Posterior vena cava (tissue), 2 donors: ENCODE measurements at regions not wholly inside any gene's neighbourhood (a gene's known extent, or its start where the extent isn't known, plus 50 kb on each side); places are given as distances from the start of the nearest gene placed in this dataset.
"Not testable (repeated sequence)": the region's sequence is repeated elsewhere in the genome, so short reads cannot be mapped to it uniquely, and the experiment has no call there.

Experiments used
- DNase-seq: peaks from one replicate; pipeline ENCODE4 v3.0.0-alpha.2; 2020; ENCODE audit warnings: low spot score
- intact Hi-C, 2 donors: fragments of 100-400 bp; cut with DNase I; formaldehyde crosslinking; loops; one replicate each; pipeline versions ENCODE4 v1.14.1 to v1.14.2; 2022 to 2023
- donor health status: DM: yes; HTN: yes; CAD: no.
- donor health status: DM: yes; HTN: yes; CAD: no.

GRCh38 chr1:171397851-171398469 lies 84.0 kb downstream of the FMO4 start:
- intact Hi-C loops: no loop called here
- DNase-seq: no peak

- DNase-seq: no peak
Observed at GRCh38 chr1:171403393-171403792, 81.9 kb upstream of the PRRC2C start.

GRCh38 chr1:171405391-171405714 lies 80.0 kb upstream of the PRRC2C start:
- intact Hi-C loops: no loop called here
- DNase-seq: no peak

More at GRCh38 chr1:171403393-171403792, 81.9 kb upstream of the PRRC2C start:
- intact Hi-C loops: no loop called here

- intact Hi-C loops, DNase-seq: not testable (repeated sequence)
Observed at GRCh38 chr1:171413557-171413956, 71.8 kb upstream of the PRRC2C start.

GRCh38 chr1:171418546-171418945 lies 66.8 kb upstream of the PRRC2C start:
- DNase-seq: no peak
- intact Hi-C loops: no loop called here

GRCh38 chr1:171420810-171421209 lies 64.5 kb upstream of the PRRC2C start:
- intact Hi-C loops: no loop called here
- no peak for DNase-seq

GRCh38 chr1:171421413-171422020 lies 63.8 kb upstream of the PRRC2C start:
- no peak for DNase-seq
- intact Hi-C loops: no loop called here

GRCh38 chr1:171422511-171422910 lies 62.8 kb upstream of the PRRC2C start:
- no peak for DNase-seq
- intact Hi-C loops: no loop called here

- no peak for DNase-seq
- intact Hi-C loops: no loop called here
Observed at GRCh38 chr1:171424494-171424893, 60.8 kb upstream of the PRRC2C start.

- no peak for DNase-seq
- intact Hi-C loops: no loop called here
Observed at GRCh38 chr1:171426645-171427044, 58.7 kb upstream of the PRRC2C start.

GRCh38 chr1:171427852-171428471 lies 57.4 kb upstream of the PRRC2C start:
- intact Hi-C loops: no loop called here
- no peak for DNase-seq

GRCh38 chr1:171429137-171429536 lies 56.2 kb upstream of the PRRC2C start:
- intact Hi-C loops: no loop called here
- DNase-seq: no peak

- no peak for DNase-seq
- intact Hi-C loops: loop anchor here in 1 of 2 donors (10.0 kb wide), 1 partner anchor 117 kb away; the partner anchor contains the start of gene FMO4
Observed at GRCh38 chr1:171431994-171432393, 53.3 kb upstream of the PRRC2C start.

GRCh38 chr1:171432473-171432872 lies 52.9 kb upstream of the PRRC2C start:
- DNase-seq: no peak
- intact Hi-C loops: loop anchor here in 1 of 2 donors (10.0 kb wide), 1 partner anchor 118 kb away; the partner anchor contains the start of gene FMO4

- intact Hi-C loops: loop anchor here in 1 of 2 donors (10.0 kb wide), 1 partner anchor 119 kb away; the partner anchor contains the start of gene FMO4
- DNase-seq: no peak
Observed at GRCh38 chr1:171433451-171433850, 51.9 kb upstream of the PRRC2C start.

- intact Hi-C loops: loop anchor here in 1 of 2 donors (10.0 kb wide), 1 partner anchor 120 kb away; the partner anchor contains the start of gene FMO4
- no peak for DNase-seq
Observed at GRCh38 chr1:171434717-171435346, 50.5 kb upstream of the PRRC2C start.
